DND-41 (cell line): ENCODE measurements at regions not wholly inside any gene's neighbourhood (a gene's known extent, or its start where the extent isn't known, plus 50 kb on each side); places are given as distances from the start of the nearest gene placed in this dataset.

ENCODE experiments used
- ATAC-seq: fragments of 200-7000 bp; cut with Tn5 transposase; 3 replicates; pipeline ENCODE4 v1.9.1; 2021; ENCODE audit warnings: low read depth; ENCODE audit not compliant: insufficient read depth
- DNase-seq: peaks from one replicate; pipeline ENCODE4 v3.0.0-alpha.2; 2020
- H2AFZ ChIP-seq: 2 replicates; pipeline ENCODE4 v1.6.0; 2012; ENCODE audit warnings: low read depth, low read length
- H3K27ac ChIP-seq: 2 replicates; pipeline ENCODE4 v1.5.1; 2012; ENCODE audit warnings: low read length, inconsistent platforms
- H3K27me3 ChIP-seq: fragments of 200-600 bp; sonication (generic); 2 replicates; pipeline ENCODE4 v1.6.0; 2012; ENCODE audit warnings: low read length, mild to moderate bottlenecking, inconsistent platforms; ENCODE audit not compliant: insufficient read depth, poor library complexity
- H3K36me3 ChIP-seq: 2 replicates; pipeline ENCODE4 v1.5.1; 2012; ENCODE audit warnings: low read length, inconsistent platforms; ENCODE audit not compliant: insufficient read depth
- H3K4me1 ChIP-seq: 2 replicates; pipeline ENCODE4 v1.5.1; 2012; ENCODE audit warnings: mild to moderate bottlenecking, low read length; ENCODE audit not compliant: insufficient read depth
- H3K4me2 ChIP-seq: 2 replicates; pipeline ENCODE4 v1.6.0; 2012; ENCODE audit warnings: mild to moderate bottlenecking, moderate library complexity, low read length, inconsistent platforms; ENCODE audit not compliant: insufficient read depth
- H3K4me3 ChIP-seq, 2 experiments: fragments of 200-600 bp in 1 of 2; shearing (Covaris generic) in 1 of 2; 2 replicates each; pipeline ENCODE4 v1.5.1; 2012 to 2016; ENCODE audit warnings: inconsistent platforms in 2 of 2, low read length in 2 of 2, mild to moderate bottlenecking in 2 of 2, low read depth in 1 of 2, moderate library complexity in 1 of 2
- H3K79me2 ChIP-seq: 2 replicates; pipeline ENCODE4 v1.6.0; 2012; ENCODE audit warnings: low read length, inconsistent platforms; ENCODE audit not compliant: insufficient read depth
- H3K9ac ChIP-seq: 2 replicates; pipeline ENCODE4 v1.6.0; 2012; ENCODE audit warnings: low read depth, mild to moderate bottlenecking, inconsistent platforms, low read length, moderate library complexity
- H3K9me3 ChIP-seq: 2 replicates; pipeline ENCODE4 v1.5.1; 2012; ENCODE audit warnings: low read length, moderate library complexity, mild to moderate bottlenecking, inconsistent platforms; ENCODE audit not compliant: insufficient read depth, severe bottlenecking
- H4K20me1 ChIP-seq: 2 replicates; pipeline ENCODE4 v1.6.0; 2012; ENCODE audit warnings: low read length; ENCODE audit not compliant: insufficient read depth
- CTCF ChIP-seq: IDR thresholded peaks from 2 replicates; pipeline ENCODE4 v1.5.1; 2012; ENCODE audit warnings: borderline replicate concordance, low read length, moderate library complexity, mild to moderate bottlenecking; ENCODE audit not compliant: poor library complexity, severe bottlenecking; ENCODE audit errors: extremely low read depth
- EZH2 ChIP-seq: IDR thresholded peaks from 3 replicates; pipeline ENCODE4 v1.6.1; 2012; ENCODE audit warnings: borderline replicate concordance, low read depth, mild to moderate bottlenecking, moderate library complexity, low read length, inconsistent platforms; ENCODE audit not compliant: severe bottlenecking

- Histone ChIP-seq H4K20me1 (no peaks in the 10 kb centered on the region), H3K27me3 (no peaks in the 10 kb centered on the region), H3K4me1 (no peaks in the 10 kb centered on the region), H3K27ac (no peak overlapping the region), H3K9me3 (no peaks in the 10 kb centered on the region), H3K36me3 (no peaks in the 10 kb centered on the region), H3K9ac (no peak overlapping the region), H3K79me2 (no peaks in the 10 kb centered on the region), H3K4me3 (no peak overlapping the region), H3K4me2 (no peak overlapping the region), H2AFZ (no peak overlapping the region)
- DNase-seq (no peak), ATAC-seq (no peak)
- TF ChIP-seq EZH2 (no peak), CTCF (no peak)
Measured at GRCh38 chr3:109241459-109242186, 74.7 kb downstream of the DPPA2 start.

DNA sequence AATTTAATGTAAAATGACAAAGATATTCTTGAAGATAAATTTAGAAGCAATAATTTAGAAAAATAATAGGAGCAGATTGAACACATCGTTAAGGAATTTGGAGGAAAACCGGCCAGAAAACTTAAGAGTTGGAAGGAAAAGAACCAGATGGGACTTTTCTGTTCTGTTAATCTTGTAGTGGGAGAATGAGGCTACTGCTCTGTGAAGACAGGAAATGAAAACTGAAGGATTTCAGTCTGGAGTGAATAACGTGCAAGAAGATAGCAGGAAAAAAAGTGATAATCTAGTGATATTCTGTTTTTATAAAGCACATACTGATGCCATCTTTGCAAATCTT, 74.2 kb downstream of the DPPA2 start:
- Histone ChIP-seq H3K27ac (no peak overlapping the region), H3K4me2 (no peak overlapping the region), H3K4me3 (no peak overlapping the region), H3K79me2 (no peaks in the 10 kb centered on the region), H3K36me3 (no peaks in the 10 kb centered on the region), H3K9me3 (no peaks in the 10 kb centered on the region), H3K27me3 (no peaks in the 10 kb centered on the region), H4K20me1 (no peaks in the 10 kb centered on the region), H2AFZ (no peak overlapping the region), H3K4me1 (no peaks in the 10 kb centered on the region), H3K9ac (no peak overlapping the region)
- DNase-seq (no peak), ATAC-seq (no peak)
- no peak for TF ChIP-seq EZH2
- no peak for TF ChIP-seq CTCF
